ENCODE measurements at regions not wholly inside any gene's neighbourhood (a gene's known extent, or its start where the extent isn't known, plus 50 kb on each side); places are given as distances from the start of the nearest gene placed in this dataset.

GRCh38 chr2:7191932-7192331 lies 274.7 kb downstream of the RNF144A start:
- Histone ChIP-seq H3K9me3 (ENCODE audit: control insufficient read depth in 1 of 2, low read length in 2 of 2) (no peaks in the 10 kb centered on the region), H3K4me3 (ENCODE audit: low read depth in 1 of 2, low read length in 2 of 2) (no peak overlapping the region), H3K27ac (ENCODE audit: low read length) (no peak overlapping the region), H3K4me1 (ENCODE audit: control insufficient read depth in 1 of 2, insufficient read depth in 2 of 2, low read length in 2 of 2) (no peaks in the 10 kb centered on the region), H3K36me3 (ENCODE audit: control insufficient read depth in 1 of 2, insufficient read depth in 2 of 2, low read length in 2 of 2) (no peaks in the 10 kb centered on the region), H3K27me3 (ENCODE audit: low read depth, low read length) (no peaks in the 10 kb centered on the region)

DNA sequence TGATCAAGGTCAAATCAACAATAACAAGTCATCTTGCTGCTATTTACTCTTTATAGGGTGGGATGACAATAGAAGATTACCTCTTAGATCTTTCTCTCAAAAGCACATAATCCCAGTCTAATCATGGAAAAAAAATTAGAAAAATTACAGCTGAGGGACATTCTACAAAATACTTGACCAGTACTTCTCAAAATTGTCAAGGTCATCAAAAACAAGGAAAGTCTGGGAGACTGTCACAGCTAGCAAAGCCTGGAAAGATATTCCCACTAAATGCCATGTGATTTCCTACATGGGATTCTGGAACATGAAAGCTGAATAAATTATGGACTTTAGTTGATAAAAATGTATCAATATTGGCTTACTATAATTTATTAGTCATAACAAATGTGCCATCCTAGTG lies 276.2 kb downstream of the RNF144A start:
- Histone ChIP-seq H3K36me3 (ENCODE audit: control insufficient read depth in 1 of 2, insufficient read depth in 2 of 2, low read length in 2 of 2) (no peaks in the 10 kb centered on the region), H3K4me3 (ENCODE audit: low read depth in 1 of 2, low read length in 2 of 2) (no peak overlapping the region), H3K4me1 (ENCODE audit: control insufficient read depth in 1 of 2, insufficient read depth in 2 of 2, low read length in 2 of 2) (no peaks in the 10 kb centered on the region), H3K27me3 (ENCODE audit: low read depth, low read length) (no peaks in the 10 kb centered on the region), H3K27ac (ENCODE audit: low read length) (no peak overlapping the region), H3K9me3 (ENCODE audit: control insufficient read depth in 1 of 2, low read length in 2 of 2) (no peaks in the 10 kb centered on the region)

- Histone ChIP-seq H3K36me3 (ENCODE audit: control insufficient read depth in 1 of 2, insufficient read depth in 2 of 2, low read length in 2 of 2) (no peaks in the 10 kb centered on the region), H3K27ac (ENCODE audit: low read length) (no peak overlapping the region), H3K4me1 (ENCODE audit: control insufficient read depth in 1 of 2, insufficient read depth in 2 of 2, low read length in 2 of 2) (no peaks in the 10 kb centered on the region), H3K9me3 (ENCODE audit: control insufficient read depth in 1 of 2, low read length in 2 of 2) (no peaks in the 10 kb centered on the region), H3K27me3 (ENCODE audit: low read depth, low read length) (no peaks in the 10 kb centered on the region), H3K4me3 (ENCODE audit: low read depth in 1 of 2, low read length in 2 of 2) (no peak overlapping the region)
These were observed 277.7 kb downstream of the RNF144A start for GRCh38 chr2:7194950-7195349.

DNA sequence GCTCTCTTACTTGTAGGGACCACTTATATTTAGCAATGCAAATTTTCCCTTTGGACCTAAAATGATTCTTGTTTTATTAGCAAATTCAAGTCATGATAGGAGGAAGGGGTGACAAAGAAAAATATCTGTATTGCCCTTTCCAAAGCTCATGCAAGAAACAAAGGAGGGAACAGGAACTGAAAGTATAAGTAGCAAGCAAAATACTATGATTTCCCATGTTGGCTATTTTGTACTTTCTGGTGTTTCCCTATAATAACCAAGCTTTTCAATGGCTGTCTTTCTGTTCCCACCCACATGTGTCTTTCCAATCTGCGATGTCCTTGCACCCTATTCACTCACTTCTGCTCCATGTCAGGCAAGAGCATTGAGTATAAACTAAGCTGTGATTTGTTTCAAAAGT lies 279.7 kb downstream of the RNF144A start:
- no peaks in the 10 kb centered on the region for H3K27me3 ChIP-seq (ENCODE audit: low read depth, low read length)
- H3K4me3 ChIP-seq (ENCODE audit: low read depth in 1 of 2, low read length in 2 of 2), result no peak overlapping the region
- no peaks in the 10 kb centered on the region for H3K9me3 ChIP-seq (ENCODE audit: control insufficient read depth in 1 of 2, low read length in 2 of 2)
- no peak overlapping the region for H3K27ac ChIP-seq (ENCODE audit: low read length)
- no peaks in the 10 kb centered on the region for H3K4me1 ChIP-seq (ENCODE audit: control insufficient read depth in 1 of 2, insufficient read depth in 2 of 2, low read length in 2 of 2)
- no peaks in the 10 kb centered on the region for H3K36me3 ChIP-seq (ENCODE audit: control insufficient read depth in 1 of 2, insufficient read depth in 2 of 2, low read length in 2 of 2)

DNA sequence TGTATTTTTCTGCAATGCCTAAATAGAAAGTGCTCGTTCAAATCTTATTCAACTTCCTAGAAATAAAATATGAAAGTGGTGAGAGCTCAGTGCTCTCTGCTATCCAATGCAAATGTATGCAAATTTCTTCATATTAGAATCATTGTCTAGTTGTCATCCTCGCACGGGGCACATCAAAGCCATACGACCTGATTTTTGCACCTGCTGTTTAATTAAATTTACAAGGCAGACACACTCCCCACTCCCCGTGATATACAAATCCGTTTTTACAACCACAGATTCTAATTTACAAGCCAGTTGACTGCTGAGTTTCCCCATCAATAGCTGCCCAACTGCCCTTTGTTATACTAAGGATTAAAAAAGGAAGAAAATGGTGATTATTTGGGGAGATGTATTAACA lies 284.6 kb downstream of the RNF144A start:
- no peaks in the 10 kb centered on the region for H3K36me3 ChIP-seq (ENCODE audit: control insufficient read depth in 1 of 2, insufficient read depth in 2 of 2, low read length in 2 of 2)
- no peaks in the 10 kb centered on the region for H3K4me1 ChIP-seq (ENCODE audit: control insufficient read depth in 1 of 2, insufficient read depth in 2 of 2, low read length in 2 of 2)
- no peaks in the 10 kb centered on the region for H3K9me3 ChIP-seq (ENCODE audit: control insufficient read depth in 1 of 2, low read length in 2 of 2)
- no peak overlapping the region for H3K27ac ChIP-seq (ENCODE audit: low read length)
- H3K27me3 ChIP-seq (ENCODE audit: low read depth, low read length), result no peaks in the 10 kb centered on the region
- no peak overlapping the region for H3K4me3 ChIP-seq (ENCODE audit: low read depth in 1 of 2, low read length in 2 of 2)

DNA sequence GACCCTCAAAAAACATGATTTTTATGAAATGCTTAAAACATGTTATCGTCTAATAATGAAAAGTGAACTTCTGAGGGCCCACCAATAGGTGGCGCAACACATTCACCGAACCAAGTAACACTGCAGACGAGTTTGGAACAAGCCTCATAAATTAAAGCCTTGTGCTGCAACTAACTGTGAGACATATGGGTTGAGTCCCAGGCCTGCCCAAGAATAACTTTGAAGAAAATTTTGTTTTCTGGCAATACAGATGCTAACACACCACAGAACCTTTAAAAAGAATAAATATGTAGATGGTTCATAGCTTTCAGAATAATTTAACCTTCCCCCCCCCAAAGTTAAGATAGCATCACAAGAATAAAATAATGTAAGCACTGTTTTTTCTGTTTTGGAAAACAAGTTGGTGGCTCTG lies 285.9 kb downstream of the RNF144A start:
- no peak overlapping the region for H3K27ac ChIP-seq (ENCODE audit: low read length)
- no peaks in the 10 kb centered on the region for H3K4me1 ChIP-seq (ENCODE audit: control insufficient read depth in 1 of 2, insufficient read depth in 2 of 2, low read length in 2 of 2)
- H3K36me3 ChIP-seq (ENCODE audit: control insufficient read depth in 1 of 2, insufficient read depth in 2 of 2, low read length in 2 of 2), result no peaks in the 10 kb centered on the region
- no peaks in the 10 kb centered on the region for H3K9me3 ChIP-seq (ENCODE audit: control insufficient read depth in 1 of 2, low read length in 2 of 2)
- no peaks in the 10 kb centered on the region for H3K27me3 ChIP-seq (ENCODE audit: low read depth, low read length)
- H3K4me3 ChIP-seq (ENCODE audit: low read depth in 1 of 2, low read length in 2 of 2), result no peak overlapping the region

DNA sequence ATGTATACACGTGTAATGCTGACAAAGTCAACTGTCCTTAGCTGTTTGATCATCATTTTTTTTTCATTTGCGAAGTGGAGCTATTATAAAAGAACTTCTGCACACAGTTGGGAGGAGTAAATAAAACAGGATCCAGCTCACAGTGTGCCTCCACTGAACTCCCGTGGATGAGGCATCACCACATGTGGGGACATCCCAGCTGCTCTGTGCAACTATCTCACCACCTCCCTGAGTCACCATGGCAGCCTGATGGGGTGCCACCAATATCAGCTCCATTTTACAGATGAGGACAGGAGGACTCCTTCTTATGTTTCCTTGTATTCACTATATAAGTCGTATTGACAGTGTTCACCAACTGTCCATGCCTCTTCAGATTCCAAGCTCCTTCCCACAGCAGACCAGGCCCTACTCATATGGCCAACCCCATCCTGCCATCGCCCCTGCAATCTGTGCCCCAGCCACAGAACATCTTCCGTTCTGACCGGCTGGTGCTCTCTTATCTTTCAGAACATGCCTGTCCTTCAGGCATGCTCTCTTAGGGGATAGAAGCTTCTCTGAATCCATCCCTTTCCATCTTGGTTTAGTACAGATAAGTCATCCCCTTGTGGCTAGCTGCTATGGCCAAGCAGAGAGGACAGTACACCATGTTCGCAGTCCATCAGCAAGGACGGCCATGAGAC lies 288.1 kb downstream of the RNF144A start:
- no peaks in the 10 kb centered on the region for H3K27me3 ChIP-seq (ENCODE audit: low read depth, low read length)
- H3K4me1 ChIP-seq (ENCODE audit: control insufficient read depth in 1 of 2, insufficient read depth in 2 of 2, low read length in 2 of 2), result peaks cover 0 to 4% of the 10 kb centered on the region in 2 donors
- H3K36me3 ChIP-seq (ENCODE audit: control insufficient read depth in 1 of 2, insufficient read depth in 2 of 2, low read length in 2 of 2), result no peaks in the 10 kb centered on the region
- H3K27ac ChIP-seq (ENCODE audit: low read length), result no peak overlapping the region
- H3K9me3 ChIP-seq (ENCODE audit: control insufficient read depth in 1 of 2, low read length in 2 of 2), result no peaks in the 10 kb centered on the region
- no peak overlapping the region for H3K4me3 ChIP-seq (ENCODE audit: low read depth in 1 of 2, low read length in 2 of 2)

GRCh38 chr2:7206111-7206810 lies 289.0 kb downstream of the RNF144A start:
- Histone ChIP-seq H3K36me3 (ENCODE audit: control insufficient read depth in 1 of 2, insufficient read depth in 2 of 2, low read length in 2 of 2) (no peaks in the 10 kb centered on the region), H3K4me1 (ENCODE audit: control insufficient read depth in 1 of 2, insufficient read depth in 2 of 2, low read length in 2 of 2) (peaks cover 0 to 5% of the 10 kb centered on the region in 2 donors), H3K27me3 (ENCODE audit: low read depth, low read length) (no peaks in the 10 kb centered on the region), H3K27ac (ENCODE audit: low read length) (no peak overlapping the region), H3K9me3 (ENCODE audit: control insufficient read depth in 1 of 2, low read length in 2 of 2) (no peaks in the 10 kb centered on the region), H3K4me3 (ENCODE audit: low read depth in 1 of 2, low read length in 2 of 2) (no peak overlapping the region)

GRCh38 chr2:7207631-7208030 lies 290.4 kb downstream of the RNF144A start:
- H3K27me3 ChIP-seq (ENCODE audit: low read depth, low read length), result no peaks in the 10 kb centered on the region
- no peaks in the 10 kb centered on the region for H3K36me3 ChIP-seq (ENCODE audit: control insufficient read depth in 1 of 2, insufficient read depth in 2 of 2, low read length in 2 of 2)
- no peak overlapping the region for H3K27ac ChIP-seq (ENCODE audit: low read length)
- H3K9me3 ChIP-seq (ENCODE audit: control insufficient read depth in 1 of 2, low read length in 2 of 2), result no peaks in the 10 kb centered on the region
- H3K4me3 ChIP-seq (ENCODE audit: low read depth in 1 of 2, low read length in 2 of 2), result no peak overlapping the region
- peaks cover 0 to 5% of the 10 kb centered on the region in 2 donors for H3K4me1 ChIP-seq (ENCODE audit: control insufficient read depth in 1 of 2, insufficient read depth in 2 of 2, low read length in 2 of 2)

DNA sequence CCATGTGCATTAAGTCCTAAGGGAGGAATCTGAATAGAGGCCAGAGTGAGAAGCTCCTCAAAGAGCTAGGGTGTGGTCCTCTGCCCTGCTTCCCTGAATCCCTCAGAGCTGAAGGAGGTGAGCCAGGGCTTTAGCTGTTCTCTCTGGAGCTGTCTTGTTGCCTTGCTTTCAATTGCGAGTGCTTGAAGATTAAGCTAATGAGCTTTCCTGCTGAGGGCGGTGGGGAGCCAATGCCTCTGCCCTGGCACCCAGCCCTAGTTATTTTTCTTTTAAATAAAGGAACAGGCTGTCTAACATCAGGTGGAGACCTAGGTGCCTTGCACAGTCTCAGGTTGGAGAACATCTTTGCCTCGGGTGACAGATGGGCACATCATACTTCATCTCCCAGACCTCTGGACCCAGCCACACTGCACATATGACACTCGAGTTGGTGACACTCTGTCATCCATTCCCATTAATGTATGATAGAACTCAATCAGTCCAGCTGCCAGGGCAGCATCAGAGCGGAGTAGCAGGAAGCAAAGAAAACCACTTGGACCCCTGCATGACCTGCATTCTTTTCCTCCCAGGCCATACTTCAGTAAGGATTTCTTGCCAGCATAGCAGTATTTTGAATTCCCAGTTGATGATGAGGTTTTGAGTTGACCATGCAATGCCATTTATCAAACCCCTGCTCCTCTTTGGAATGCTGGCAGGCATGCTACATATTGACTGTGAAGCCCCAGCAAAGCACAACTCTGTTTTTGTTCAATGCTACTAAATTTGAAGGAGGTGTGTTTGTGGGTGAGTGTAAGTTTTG lies 292.7 kb downstream of the RNF144A start:
- H3K4me3 ChIP-seq (ENCODE audit: low read depth in 1 of 2, low read length in 2 of 2), result no peak overlapping the region
- H3K36me3 ChIP-seq (ENCODE audit: control insufficient read depth in 1 of 2, insufficient read depth in 2 of 2, low read length in 2 of 2), result no peaks in the 10 kb centered on the region
- peaks cover 0 to 5% of the 10 kb centered on the region in 2 donors for H3K4me1 ChIP-seq (ENCODE audit: control insufficient read depth in 1 of 2, insufficient read depth in 2 of 2, low read length in 2 of 2)
- H3K27me3 ChIP-seq (ENCODE audit: low read depth, low read length), result no peaks in the 10 kb centered on the region
- no peak overlapping the region for H3K27ac ChIP-seq (ENCODE audit: low read length)
- no peaks in the 10 kb centered on the region for H3K9me3 ChIP-seq (ENCODE audit: control insufficient read depth in 1 of 2, low read length in 2 of 2)

- Histone ChIP-seq H3K36me3 (ENCODE audit: control insufficient read depth in 1 of 2, insufficient read depth in 2 of 2, low read length in 2 of 2) (no peaks in the 10 kb centered on the region), H3K4me3 (ENCODE audit: low read depth in 1 of 2, low read length in 2 of 2) (no peak overlapping the region), H3K27ac (ENCODE audit: low read length) (no peak overlapping the region), H3K27me3 (ENCODE audit: low read depth, low read length) (no peaks in the 10 kb centered on the region), H3K9me3 (ENCODE audit: control insufficient read depth in 1 of 2, low read length in 2 of 2) (no peaks in the 10 kb centered on the region), H3K4me1 (ENCODE audit: control insufficient read depth in 1 of 2, insufficient read depth in 2 of 2, low read length in 2 of 2) (peaks cover 0 to 5% of the 10 kb centered on the region in 2 donors)
These were observed 293.5 kb downstream of the RNF144A start for GRCh38 chr2:7210712-7211111.

Data from muscle layer of duodenum (tissue), 2 donors.